Heart right ventricle (tissue), 16 donors: ENCODE measurements at regions not wholly inside any gene's neighbourhood (a gene's known extent, or its start where the extent isn't known, plus 50 kb on each side); places are given as distances from the start of the nearest gene placed in this dataset.

Source experiments
- ATAC-seq, 8 donors: fragments of 200-7000 bp; cut with Tn5 transposase; one replicate each; pipeline ENCODE4 v1.9.1; 2020; ENCODE audit warnings: mild to moderate bottlenecking in 8 of 8, moderate library complexity in 8 of 8, moderate number of reproducible peaks in 1 of 8
- DNase-seq, 2 donors: peaks; one replicate each; pipeline ENCODE4 v3.0.0-alpha.2; 2020
- H3K27ac ChIP-seq, 10 donors: fragments of 200-600 bp; sonication (generic) in 2 of 10; one replicate each; pipeline versions ENCODE4 v1.5.0 to v1.8.0; 2020 to 2022; ENCODE audit warnings: mild to moderate bottlenecking in 3 of 10
- H3K27me3 ChIP-seq, 7 donors: fragments of 200-600 bp; one replicate each; pipeline ENCODE4 v1.8.0; 2021 to 2022; ENCODE audit warnings: mild to moderate bottlenecking in 2 of 7
- H3K36me3 ChIP-seq, 9 donors: fragments of 200-600 bp; sonication (generic) in 1 of 9; one replicate each; pipeline versions ENCODE4 v1.5.0 to v1.8.0; 2020 to 2022; ENCODE audit warnings: mild to moderate bottlenecking in 2 of 9
- H3K4me1 ChIP-seq, 9 donors: fragments of 200-600 bp; sonication (generic) in 1 of 9; one replicate each; pipeline versions ENCODE4 v1.5.0 to v1.8.0; 2020 to 2022; ENCODE audit warnings: mild to moderate bottlenecking in 4 of 9
- H3K4me3 ChIP-seq, 10 donors: fragments of 200-600 bp; sonication (generic) in 2 of 10; one replicate each; pipeline versions ENCODE4 v1.5.0 to v1.8.0; 2020 to 2022; ENCODE audit warnings: mild to moderate bottlenecking in 7 of 10, moderate library complexity in 2 of 10
- H3K9me3 ChIP-seq, 11 donors: fragments of 200-600 bp in 10 of 11; sonication (generic) in 2 of 11; one replicate each; pipeline versions ENCODE4 v1.5.0 to v1.8.0; 2013 to 2022; ENCODE audit warnings: mild to moderate bottlenecking in 2 of 11, control low read depth in 1 of 11, moderate library complexity in 1 of 11
- CTCF ChIP-seq, 9 donors: fragments of 200-600 bp; sonication (generic) in 2 of 9; IDR thresholded peaks; one replicate each; pipeline versions ENCODE4 v1.5.0 to v1.8.0; 2021 to 2022; ENCODE audit warnings: antibody characterized with exemption in 9 of 9, mild to moderate bottlenecking in 5 of 9, moderate library complexity in 1 of 9
- WGBS, 2 donors: extraction: QIAGEN DNeasy Blood & Tissue Kit; methylation state at CpG; one replicate each; pipeline ENCODE4 v1.1.7; 2013; ENCODE audit warnings: inconsistent platforms in 1 of 2; 5-methylcytosine and 5-hydroxymethylcytosine counted together
- intact Hi-C, 10 donors: fragments of 100-400 bp; cut with DNase I; formaldehyde crosslinking; loops; one replicate each; pipeline versions ENCODE4 v1.11.1 to v1.14.2; 2022
- donor health status: Arrhythmogenic right ventricular cardiomyopathy.
- donor health status: ischemic (EF 13 %, LVEDD 7.1; RV severe dilation, severe dysfunction).
- donor health status: healthy with polysubstance abuse.
- donor health status: DM: no; HTN: yes; CAD: no.
- donor health status: DM: no; HTN: no; CAD: no.
- donor health status: ischemic (EF 25% LVEDD 6.9; RV normal size, moderate dysfunction).
- donor health status: ischemic (EF 25% LVEDD 5.7; RV mildly dilated, moderate dysfunction).
- donor health status: healthy.
- donor health status: DM: yes; HTN: yes; CAD: no.
- donor health status: Ischemic cardiomyopathy.
- donor health status: ischemic (EF 35%, LVEDD 5.7; RV mildly dilated, moderate dysfunction).
- donor health status: nonischemic (EF 11% LVEDD 7.7; RV severe dilation, severe dysfunction).
- donor health status: DM: yes; HTN: yes; CAD: no.
- donor health status: PGD.
- donor health status: ischemic (EF 29% LVEDD 5.4; RV normal size, mild dysfunction).
- donor health status: nonischemic (EF 23%, LVEDD 6.1; RV moderate dilation, normal function).

GRCh38 chr2:22882011-22882410 is 503.0 kb upstream of the KLHL29 start:
- TF ChIP-seq CTCF (IDR thresholded peaks at IDR 0.05), result no peak
- no peaks in the 10 kb centered on the region for H3K9me3 ChIP-seq
- no peak for ATAC-seq
- intact Hi-C loops, result no loop called here
- 67 to 73% methylated on average over 2 of the region's 2 CpGs for WGBS, 2 donors
- H3K4me1 ChIP-seq, result no peaks in the 10 kb centered on the region
- H3K27me3 ChIP-seq, result no peaks in the 10 kb centered on the region
- H3K4me3 ChIP-seq, result no peak overlapping the region
- H3K27ac ChIP-seq, result no peak overlapping the region
- DNase-seq, result no peak
- H3K36me3 ChIP-seq, result no peaks in the 10 kb centered on the region

GRCh38 chr2:22882643-22883042 is 502.3 kb upstream of the KLHL29 start:
- WGBS, 2 donors, result 25 to 29% methylated on average over 1 of the region's 1 CpG
- Histone ChIP-seq H3K27me3 (no peaks in the 10 kb centered on the region), H3K4me1 (no peaks in the 10 kb centered on the region), H3K27ac (no peak overlapping the region), H3K4me3 (no peak overlapping the region), H3K36me3 (no peaks in the 10 kb centered on the region), H3K9me3 (no peaks in the 10 kb centered on the region)
- no peak for ATAC-seq
- intact Hi-C loops, result no loop called here
- DNase-seq, result no peak
- TF ChIP-seq CTCF (IDR thresholded peaks at IDR 0.05), result no peak

DNA sequence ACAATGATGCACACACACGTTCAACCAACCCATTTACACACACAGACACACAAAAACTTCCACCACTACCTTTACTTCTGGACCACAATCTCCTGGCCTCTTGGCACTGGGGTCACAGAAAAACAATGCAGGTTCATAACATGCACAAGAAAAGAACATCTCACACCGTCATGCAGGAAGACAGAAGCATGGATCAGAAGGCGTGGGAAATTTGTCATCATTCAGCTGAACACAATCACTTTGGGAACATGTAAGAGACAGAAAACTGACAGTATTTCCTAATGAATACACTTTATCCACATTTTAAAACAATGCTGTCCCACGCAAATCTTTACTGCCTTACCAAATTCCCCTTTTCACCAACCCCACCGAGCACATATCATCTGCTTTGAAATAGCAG is 501.9 kb upstream of the KLHL29 start:
- WGBS, 2 donors, result 64 to 67% methylated on average over 5 of the region's 5 CpGs

GRCh38 chr2:22885245-22885644 is 499.7 kb upstream of the KLHL29 start:
- no peaks in the 10 kb centered on the region for H3K4me1 ChIP-seq
- intact Hi-C loops, result no loop called here
- TF ChIP-seq CTCF (IDR thresholded peaks at IDR 0.05), result no peak
- no peak for DNase-seq
- no peaks in the 10 kb centered on the region for H3K9me3 ChIP-seq
- no peak overlapping the region for H3K27ac ChIP-seq
- 70 to 78% methylated on average over 1 of the region's 1 CpG for WGBS, 2 donors
- no peak for ATAC-seq
- no peaks in the 10 kb centered on the region for H3K27me3 ChIP-seq
- no peak overlapping the region for H3K4me3 ChIP-seq
- H3K36me3 ChIP-seq, result no peaks in the 10 kb centered on the region

More for the DNA sequence above, 501.9 kb upstream of the KLHL29 start:
- ATAC-seq, result no peak
- no peak for TF ChIP-seq CTCF (IDR thresholded peaks at IDR 0.05)
- H3K27me3 ChIP-seq, result no peaks in the 10 kb centered on the region
- H3K9me3 ChIP-seq, result no peaks in the 10 kb centered on the region
- H3K27ac ChIP-seq, result no peak overlapping the region
- no peaks in the 10 kb centered on the region for H3K36me3 ChIP-seq
- intact Hi-C loops, result no loop called here
- H3K4me3 ChIP-seq, result no peak overlapping the region
- DNase-seq, result no peak
- no peaks in the 10 kb centered on the region for H3K4me1 ChIP-seq

DNA sequence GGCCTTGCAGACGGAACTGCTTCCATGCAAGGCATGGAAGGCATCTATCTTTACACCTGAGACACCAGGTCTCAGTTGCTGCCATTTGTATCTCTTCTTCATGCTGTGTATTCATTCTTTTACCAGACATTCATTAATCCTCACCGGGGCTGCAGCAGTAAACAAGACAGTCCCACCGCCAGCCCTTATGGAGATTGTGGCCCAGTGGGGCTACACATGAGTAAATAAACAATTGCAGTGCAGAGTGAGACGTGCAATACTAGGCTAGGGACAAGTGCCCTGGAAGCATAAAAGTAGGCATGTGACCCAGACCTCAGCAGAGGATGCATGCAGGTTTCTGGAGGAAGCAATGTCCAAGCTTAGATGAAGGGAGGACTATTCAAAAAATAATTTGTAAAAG is 497.6 kb upstream of the KLHL29 start:
- no peaks in the 10 kb centered on the region for H3K9me3 ChIP-seq
- ATAC-seq, result no peak
- DNase-seq, result no peak
- H3K36me3 ChIP-seq, result no peaks in the 10 kb centered on the region
- TF ChIP-seq CTCF (IDR thresholded peaks at IDR 0.05), result no peak
- H3K4me1 ChIP-seq, result no peaks in the 10 kb centered on the region
- no peaks in the 10 kb centered on the region for H3K27me3 ChIP-seq
- H3K27ac ChIP-seq, result no peak overlapping the region
- H3K4me3 ChIP-seq, result no peak overlapping the region
- WGBS, 2 donors, result 61 to 63% methylated on average over 4 of the region's 4 CpGs
- intact Hi-C loops, result no loop called here
